ENCODE measurements at regions not wholly inside any gene's neighbourhood (a gene's known extent, or its start where the extent isn't known, plus 50 kb on each side); places are given as distances from the start of the nearest gene placed in this dataset.
"Not testable (repeated sequence)": the region's sequence is repeated elsewhere in the genome, so short reads cannot be mapped to it uniquely, and the experiment has no call there.

DNA sequence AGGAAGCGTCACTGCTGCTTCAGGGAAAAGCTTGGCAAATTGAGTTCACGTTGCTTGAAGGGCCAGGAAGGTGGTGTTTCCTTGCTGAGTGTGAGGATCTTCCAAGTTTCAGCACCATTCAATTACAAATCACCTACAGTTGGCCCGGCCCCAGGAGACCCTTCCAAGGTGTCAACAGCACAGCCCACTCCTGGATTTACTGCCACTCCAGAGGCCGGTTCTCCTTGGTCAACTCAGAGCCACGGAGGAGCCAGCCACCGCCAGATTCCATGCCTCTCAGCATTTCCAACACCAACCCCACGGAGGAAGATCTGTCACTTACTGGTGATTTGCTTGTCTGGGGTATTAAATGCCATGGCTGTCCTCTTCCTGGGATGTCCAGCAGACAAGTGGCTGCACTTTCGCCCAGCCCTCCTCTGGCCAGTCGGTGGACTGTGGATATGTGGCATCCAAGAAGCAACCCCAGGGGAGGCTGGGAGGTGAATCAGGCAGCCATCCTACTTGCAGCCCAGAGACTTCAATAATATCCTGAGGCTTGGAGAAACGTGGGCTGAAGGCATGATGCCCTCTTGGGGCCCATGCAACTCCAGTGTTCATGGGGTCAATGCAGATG, 74.1 kb upstream of the SHANK2 start:
- ATAC-seq (no peak), DNase-seq (peak in 1 of 10 donors; percentile 38)
- Mint-ChIP-seq H3K4me1 (no peaks in the 10 kb centered on the region), H3K4me3 (no peak overlapping the region), H3K36me3 (no peaks in the 10 kb centered on the region), H3K9me3 (peaks cover 0 to 4% (median under 1%) of the 10 kb centered on the region in 9 donors), H3K27me3 (peaks cover 3 to 35% (median 22%) of the 10 kb centered on the region in 5 donors), H3K27ac (no peak overlapping the region)
- POLR2A ChIA-PET, result no interaction called here

DNA sequence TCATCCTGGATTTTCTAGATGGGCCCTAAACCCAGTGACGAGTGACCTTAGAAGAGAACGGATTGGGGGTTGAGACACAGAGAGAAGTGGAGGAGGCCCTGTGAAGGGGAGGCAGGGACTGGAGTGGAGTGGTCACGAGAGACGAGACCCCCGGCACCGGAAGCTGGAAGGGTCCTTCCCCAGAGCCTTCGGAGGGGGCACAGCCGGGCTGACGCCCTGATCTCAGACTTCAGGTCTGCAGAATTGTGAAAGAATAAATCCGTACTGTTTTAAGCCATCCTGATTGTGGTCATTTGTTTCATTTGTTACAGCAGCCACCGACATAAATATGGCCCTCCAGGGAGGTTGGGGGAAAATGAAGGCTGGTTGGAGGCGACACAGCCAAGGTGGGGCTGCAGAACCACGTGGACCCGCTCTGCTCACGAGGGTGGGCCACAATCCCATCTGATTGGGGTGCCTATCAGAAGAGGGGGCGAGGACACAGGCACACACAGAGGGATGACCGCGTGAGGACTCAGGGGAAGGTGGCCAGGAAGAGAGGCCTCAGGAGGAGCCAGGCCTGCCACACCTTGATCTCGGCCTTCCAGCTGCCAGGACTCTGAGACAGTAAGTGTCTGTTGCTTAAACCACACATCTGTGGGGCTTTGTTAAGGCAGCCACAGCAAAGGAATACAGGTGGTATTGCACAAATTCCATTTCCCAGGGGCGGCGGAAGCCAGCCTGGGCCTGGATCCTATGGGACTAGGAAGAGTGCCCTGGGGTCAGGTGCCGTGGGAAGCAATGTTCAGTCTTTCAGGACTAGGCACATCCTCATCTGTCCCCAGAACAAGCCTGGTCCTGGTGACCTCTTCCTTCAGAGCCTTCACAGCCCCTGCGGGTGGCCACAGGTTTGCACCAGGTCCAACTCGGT, 73.3 kb upstream of the SHANK2 start:
- DNase-seq (peak in 1 of 10 donors; percentile 16), ATAC-seq (no peak)
- POLR2A ChIA-PET, result no interaction called here
- no peak overlapping the region for H3K4me3 Mint-ChIP-seq
- H3K27me3 Mint-ChIP-seq, result peaks cover 3 to 42% (median 21%) of the 10 kb centered on the region in 5 donors
- H3K27ac Mint-ChIP-seq, result no peak overlapping the region
- no peaks in the 10 kb centered on the region for H3K36me3 Mint-ChIP-seq
- no peaks in the 10 kb centered on the region for H3K4me1 Mint-ChIP-seq
- H3K9me3 Mint-ChIP-seq, result peaks cover 0 to 3% (median 0%) of the 10 kb centered on the region in 9 donors

DNA sequence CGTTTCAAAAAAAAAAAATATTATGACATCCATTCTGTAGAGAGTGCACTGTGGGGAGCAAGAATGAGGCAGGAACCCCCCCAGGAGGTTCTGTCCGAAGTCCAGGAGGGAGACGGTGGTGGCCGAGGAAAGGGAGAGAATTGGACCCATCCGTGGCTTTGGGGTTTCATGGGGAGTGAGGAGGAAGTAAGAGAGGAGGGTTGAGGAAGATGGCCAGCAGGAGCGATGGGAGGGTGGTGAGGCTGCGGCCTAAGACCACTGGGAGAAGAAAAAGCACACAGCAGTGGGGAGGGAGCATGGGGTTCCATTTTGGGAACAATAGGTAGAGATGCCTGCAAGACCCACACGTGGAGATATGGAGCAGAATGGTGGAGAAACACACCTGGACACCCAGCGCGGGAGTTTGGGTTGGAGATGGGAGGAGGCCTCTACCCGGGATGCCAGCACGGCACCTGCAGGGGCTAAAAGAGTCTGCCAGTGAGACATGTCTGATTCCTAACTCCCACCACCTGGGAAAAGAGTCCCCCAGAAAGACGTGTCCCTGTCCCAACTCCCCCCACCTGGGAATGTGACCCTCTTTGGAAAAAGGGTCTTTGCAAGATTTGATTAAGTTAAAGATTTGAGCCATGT, 72.5 kb upstream of the SHANK2 start:
- Mint-ChIP-seq H3K36me3 (no peaks in the 10 kb centered on the region), H3K9me3 (peaks cover 0 to 3% (median 0%) of the 10 kb centered on the region in 9 donors), H3K27ac (no peak overlapping the region), H3K27me3 (peaks cover 4 to 43% (median 19%) of the 10 kb centered on the region in 5 donors), H3K4me3 (no peak overlapping the region), H3K4me1 (no peaks in the 10 kb centered on the region)
- ATAC-seq (no peak), DNase-seq (peak in 1 of 10 donors; percentile 55)
- POLR2A ChIA-PET, result no interaction called here

GRCh38 chr11:71323876-71324526, 71.6 kb upstream of the SHANK2 start:
- ATAC-seq (no peak), DNase-seq (peak in 1 of 10 donors; percentile 44)
- H3K4me3 Mint-ChIP-seq, result no peak overlapping the region

DNA sequence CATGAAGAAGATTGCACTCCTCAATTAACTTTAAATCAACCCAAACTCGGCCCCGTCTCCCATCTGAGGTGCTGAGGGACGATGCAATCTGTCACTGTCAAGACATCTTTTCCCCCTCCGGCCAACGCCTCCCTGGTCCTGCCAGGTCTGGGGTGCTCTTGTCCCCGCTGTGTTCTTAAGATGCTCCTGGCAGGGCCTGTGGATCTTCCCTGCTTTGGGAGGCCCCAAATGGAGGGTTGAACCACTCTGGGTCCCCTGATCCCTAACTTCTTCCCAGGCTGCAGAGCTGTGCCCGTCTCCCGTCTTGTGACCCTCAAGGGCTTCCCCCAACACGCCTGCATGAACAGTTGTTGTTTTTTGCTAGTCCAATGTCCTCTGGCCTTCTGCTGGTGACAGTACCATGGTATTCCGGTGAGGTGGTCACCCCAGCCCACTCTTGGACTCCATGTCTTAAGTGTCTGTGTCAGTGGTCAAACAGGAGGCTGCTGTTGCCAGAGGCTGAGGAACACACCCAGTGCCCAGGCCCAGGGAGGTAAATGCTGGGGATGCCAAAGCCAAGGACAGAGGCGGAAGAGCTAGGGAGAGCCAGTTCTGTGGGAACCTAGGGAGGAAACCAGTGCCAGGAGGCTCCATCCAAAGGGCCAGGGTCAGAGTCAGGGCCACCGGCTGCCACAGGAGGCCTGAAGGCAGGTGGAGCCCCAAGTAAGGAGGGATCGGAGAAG, 70.6 kb upstream of the SHANK2 start:
- no peaks in the 10 kb centered on the region for H3K36me3 Mint-ChIP-seq
- POLR2A ChIA-PET, result no interaction called here
- H3K4me3 Mint-ChIP-seq, result no peak overlapping the region
- no peak overlapping the region for H3K27ac Mint-ChIP-seq
- H3K27me3 Mint-ChIP-seq, result peaks cover 10 to 56% (median 23%) of the 10 kb centered on the region in 5 donors
- peaks cover 3 to 15% (median 12%) of the 10 kb centered on the region in 9 donors for H3K9me3 Mint-ChIP-seq
- peak in 1 of 10 donors; percentile 57 for DNase-seq
- no peak for ATAC-seq
- H3K4me1 Mint-ChIP-seq, result no peaks in the 10 kb centered on the region

More at GRCh38 chr11:71323876-71324526, 71.6 kb upstream of the SHANK2 start:
- no peaks in the 10 kb centered on the region for H3K4me1 Mint-ChIP-seq
- no peaks in the 10 kb centered on the region for H3K36me3 Mint-ChIP-seq
- POLR2A ChIA-PET, result no interaction called here
- H3K9me3 Mint-ChIP-seq, result peaks cover 0 to 7% (median 6%) of the 10 kb centered on the region in 9 donors
- H3K27ac Mint-ChIP-seq, result no peak overlapping the region
- peaks cover 8 to 50% (median 20%) of the 10 kb centered on the region in 5 donors for H3K27me3 Mint-ChIP-seq

- POLR2A ChIA-PET, result no interaction called here
- Mint-ChIP-seq H3K4me1 (no peaks in the 10 kb centered on the region), H3K27me3 (peaks cover 12 to 56% (median 23%) of the 10 kb centered on the region in 5 donors), H3K36me3 (peaks cover 0 to 6% (median 2%) of the 10 kb centered on the region in 3 donors), H3K9me3 (peaks cover 5 to 21% (median 15%) of the 10 kb centered on the region in 9 donors), H3K27ac (no peak overlapping the region), H3K4me3 (no peak overlapping the region)
- peak in 1 of 10 donors; percentile 28 for DNase-seq
- no peak for ATAC-seq
Measured at GRCh38 chr11:71322192-71322735, 69.9 kb upstream of the SHANK2 start.

DNA sequence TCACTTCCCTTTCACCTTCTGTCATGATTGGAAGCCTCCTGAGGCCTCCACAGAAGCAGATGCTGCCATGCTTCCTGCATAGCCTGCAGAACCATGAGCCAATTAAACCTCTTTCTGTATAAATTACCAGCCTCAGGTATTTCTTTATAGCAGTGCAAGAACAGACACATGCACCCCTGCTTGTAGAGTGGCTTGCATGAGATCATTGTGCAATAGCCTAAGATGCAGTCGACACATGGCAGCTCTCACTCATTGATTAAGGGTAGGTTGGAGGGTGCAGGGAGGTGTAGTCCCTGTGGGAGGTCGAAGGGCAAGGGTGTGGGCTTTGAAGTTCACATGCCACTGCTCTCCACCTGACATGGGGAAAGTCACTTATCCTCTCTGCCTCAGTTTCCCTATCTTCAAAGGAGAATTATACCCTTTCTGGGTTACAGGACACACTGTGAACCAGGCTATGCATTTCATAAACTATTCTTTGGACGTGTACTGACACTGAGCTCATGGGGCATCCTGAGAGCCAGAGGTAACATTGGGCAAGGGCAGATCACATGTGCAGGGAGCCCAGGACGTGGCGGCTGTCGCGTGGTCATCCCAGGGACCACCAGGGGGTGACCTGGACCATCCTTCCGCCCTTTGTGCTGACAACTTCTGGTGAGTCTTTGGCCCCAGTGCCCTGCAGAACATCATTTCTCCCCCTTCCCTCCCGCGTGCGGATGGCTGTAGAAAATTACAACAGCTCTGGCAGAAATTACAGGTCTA, 69.2 kb upstream of the SHANK2 start:
- Mint-ChIP-seq H3K9me3 (peaks cover 6 to 28% (median 18%) of the 10 kb centered on the region in 9 donors), H3K4me3 (no peak overlapping the region), H3K27me3 (peaks cover 12 to 56% (median 23%) of the 10 kb centered on the region in 5 donors), H3K27ac (peak overlapping the region in 1 of 10 donors; percentile 10), H3K4me1 (no peaks in the 10 kb centered on the region), H3K36me3 (peaks cover 0 to 7% (median 2%) of the 10 kb centered on the region in 3 donors)
- peak in 1 of 10 donors; percentile 24 for DNase-seq
- no peak for ATAC-seq
- POLR2A ChIA-PET, result no interaction called here

DNA sequence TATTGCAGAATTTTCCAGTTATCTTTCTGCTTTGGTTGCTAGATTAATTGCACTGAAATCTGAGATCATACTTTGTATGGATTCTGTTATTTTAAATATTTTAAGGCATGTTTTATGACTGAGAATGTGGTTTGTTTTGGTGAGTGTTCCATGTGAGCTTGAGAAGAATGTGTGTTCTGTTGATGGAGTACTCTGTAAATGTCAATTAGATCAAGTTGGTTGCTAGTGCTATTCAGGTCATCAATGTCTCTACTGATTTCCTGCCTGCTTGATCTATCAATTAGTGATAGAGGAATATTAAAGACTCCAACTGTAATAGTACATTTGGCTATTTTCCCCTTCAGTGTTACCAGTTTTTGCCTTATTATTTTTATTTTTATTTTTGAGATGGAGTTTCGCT, 64.3 kb upstream of the SHANK2 start:
- Mint-ChIP-seq H3K27ac (no peak overlapping the region), H3K4me3 (no peak overlapping the region)
- POLR2A ChIA-PET, result no interaction called here

DNA sequence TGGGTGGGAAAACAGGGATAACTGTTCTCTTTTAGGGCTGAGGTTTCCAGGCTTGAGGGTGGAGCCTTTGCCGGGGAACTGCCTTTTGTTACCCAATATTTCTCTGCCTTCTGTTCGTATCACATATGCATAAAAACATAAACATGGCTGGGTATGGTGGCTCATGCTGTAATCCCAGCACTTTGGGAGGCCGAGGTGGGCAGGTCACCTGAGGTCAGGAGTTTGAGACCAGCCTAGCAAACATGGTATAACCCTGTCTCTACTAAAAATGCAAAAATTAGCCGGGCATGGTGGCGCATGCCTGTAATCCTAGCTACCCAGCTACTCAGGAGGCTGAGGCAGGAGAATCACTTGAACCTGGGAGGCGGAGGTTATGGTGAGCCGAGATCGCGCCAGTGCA, 60.2 kb upstream of the SHANK2 start:
- H3K4me3 Mint-ChIP-seq, ATAC-seq, H3K36me3 Mint-ChIP-seq, H3K4me1 Mint-ChIP-seq, POLR2A ChIA-PET, H3K27ac Mint-ChIP-seq, DNase-seq, H3K27me3 Mint-ChIP-seq: not testable (repeated sequence)
- H3K9me3 Mint-ChIP-seq, result peaks cover 0 to 15% (median 4%) of the 10 kb centered on the region in 9 donors

More for the DNA sequence above, 64.3 kb upstream of the SHANK2 start:
- no peak for DNase-seq
- Mint-ChIP-seq H3K4me1 (no peaks in the 10 kb centered on the region), H3K36me3 (peaks cover 0 to 7% (median 2%) of the 10 kb centered on the region in 3 donors), H3K9me3 (peaks cover 6 to 33% (median 20%) of the 10 kb centered on the region in 9 donors), H3K27me3 (peaks cover 5 to 22% (median 12%) of the 10 kb centered on the region in 5 donors)
- ATAC-seq, result no peak

DNA sequence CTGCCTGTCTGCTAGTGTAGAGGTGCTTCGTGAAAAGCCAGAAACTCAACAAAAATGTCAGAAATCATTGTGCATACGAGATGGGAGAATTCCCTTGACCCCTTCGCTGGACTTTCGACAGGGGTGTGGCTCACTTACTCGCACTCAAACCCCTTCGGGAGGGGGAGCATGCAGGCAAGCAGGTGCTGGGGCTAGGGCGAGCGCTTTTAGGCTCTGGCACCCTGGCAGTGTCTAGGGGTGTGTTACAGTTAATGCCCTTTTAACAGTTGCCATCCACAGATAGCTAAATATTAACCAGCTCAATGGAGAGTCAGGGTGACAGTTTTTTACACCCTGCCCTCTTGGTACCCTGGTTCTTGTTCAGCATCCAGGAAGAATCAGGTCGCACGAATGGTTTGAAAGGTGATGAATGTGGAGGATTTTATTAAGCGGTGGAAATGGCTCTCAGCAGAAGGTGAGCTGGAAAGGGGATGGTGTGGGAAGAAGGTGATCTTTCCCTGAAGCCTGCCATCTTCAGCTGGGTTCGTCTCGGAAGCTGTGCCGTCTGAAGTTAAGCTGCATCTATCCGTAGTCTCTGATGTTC, 59.6 kb upstream of the SHANK2 start:
- H3K27ac Mint-ChIP-seq, result no peak overlapping the region
- ATAC-seq (no peak), DNase-seq (peak in 1 of 10 donors; percentile 3)
- no peaks in the 10 kb centered on the region for H3K4me1 Mint-ChIP-seq
- H3K27me3 Mint-ChIP-seq, result peaks cover 0 to 3% (median 0%) of the 10 kb centered on the region in 5 donors
- peaks cover 0 to 9% (median 0%) of the 10 kb centered on the region in 9 donors for H3K9me3 Mint-ChIP-seq
- H3K4me3 Mint-ChIP-seq, result no peak overlapping the region
- POLR2A ChIA-PET, result no interaction called here
- no peaks in the 10 kb centered on the region for H3K36me3 Mint-ChIP-seq

Measured in naive thymus-derived CD8-positive, alpha-beta T cell (primary cell).